Ascending aorta (tissue), 2 donors: ENCODE measurements at regions not wholly inside any gene's neighbourhood (a gene's known extent, or its start where the extent isn't known, plus 50 kb on each side); places are given as distances from the start of the nearest gene placed in this dataset.
A peak's percentile ranks its signal among the peaks of the same experiment; 100 is the strongest.

Source experiments
- DNase-seq, 2 donors: peaks; one replicate each; pipeline ENCODE4 v3.0.0-alpha.2; 2019; ENCODE audit warnings: low spot score in 2 of 2
- H3K27ac ChIP-seq, 2 donors: fragments of 200-600 bp; sonication (generic); one replicate each; pipeline ENCODE4 v1.5.1; 2016 to 2017; ENCODE audit warnings: mild to moderate bottlenecking in 1 of 2
- H3K27me3 ChIP-seq: fragments of 200-600 bp; sonication (generic); one replicate; pipeline ENCODE4 v1.5.1; 2017
- H3K36me3 ChIP-seq, 2 donors: fragments of 200-600 bp; sonication (generic); one replicate each; pipeline ENCODE4 v1.5.1; 2016
- H3K4me1 ChIP-seq, 2 donors: fragments of 200-600 bp; sonication (generic); one replicate each; pipeline ENCODE4 v1.5.1; 2016 to 2017; ENCODE audit warnings: mild to moderate bottlenecking in 1 of 2
- H3K4me3 ChIP-seq, 2 donors: fragments of 200-600 bp; sonication (generic); one replicate each; pipeline ENCODE4 v1.5.1; 2016 to 2017; ENCODE audit warnings: mild to moderate bottlenecking in 1 of 2
- H3K9me3 ChIP-seq, 2 donors: fragments of 200-600 bp; sonication (generic); one replicate each; pipeline ENCODE4 v1.5.1; 2016
- intact Hi-C: fragments of 100-400 bp; cut with DNase I; formaldehyde crosslinking; loops from one replicate; pipeline ENCODE4 v1.15.1; 2023
- TF ChIP-seq, protein P1 (sequence below), 3 experiments: fragments of 200-600 bp in 2 of 3; fragments of 450-650 bp in 1 of 3; sonication (generic) in 2 of 3; IDR thresholded peaks; one replicate each; pipeline ENCODE4 v1.5.1; 2016 to 2019; ENCODE audit warnings: antibody characterized with exemption in 3 of 3, mild to moderate bottlenecking in 1 of 3, moderate library complexity in 1 of 3

DNA sequence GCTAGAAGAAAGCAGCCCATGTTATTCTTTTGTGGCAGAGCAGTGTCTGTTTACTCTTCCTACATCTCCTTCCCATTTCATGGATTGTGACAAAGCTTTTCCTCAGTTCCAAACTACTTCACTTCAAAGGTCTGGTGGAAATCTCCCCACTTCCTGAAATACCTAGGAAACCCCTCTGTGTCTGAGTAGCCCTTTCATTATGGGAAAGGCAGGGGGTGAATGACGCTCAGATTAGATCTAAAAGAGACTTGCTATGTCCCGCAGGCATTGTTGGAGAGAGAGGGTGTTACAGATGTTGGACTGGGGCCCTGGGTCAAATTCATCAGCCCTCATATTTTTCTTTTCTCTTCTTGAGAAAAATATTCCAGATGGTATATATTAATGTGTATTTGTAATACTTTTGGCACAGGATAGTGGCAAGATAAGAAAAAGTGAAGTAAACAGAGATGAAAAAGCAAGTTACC lies 675.0 kb downstream of the IRS1 start:
- H3K4me1 ChIP-seq = no peaks in the 10 kb centered on the region
- no peaks in the 10 kb centered on the region for H3K27me3 ChIP-seq
- TF ChIP-seq, protein P1, sequence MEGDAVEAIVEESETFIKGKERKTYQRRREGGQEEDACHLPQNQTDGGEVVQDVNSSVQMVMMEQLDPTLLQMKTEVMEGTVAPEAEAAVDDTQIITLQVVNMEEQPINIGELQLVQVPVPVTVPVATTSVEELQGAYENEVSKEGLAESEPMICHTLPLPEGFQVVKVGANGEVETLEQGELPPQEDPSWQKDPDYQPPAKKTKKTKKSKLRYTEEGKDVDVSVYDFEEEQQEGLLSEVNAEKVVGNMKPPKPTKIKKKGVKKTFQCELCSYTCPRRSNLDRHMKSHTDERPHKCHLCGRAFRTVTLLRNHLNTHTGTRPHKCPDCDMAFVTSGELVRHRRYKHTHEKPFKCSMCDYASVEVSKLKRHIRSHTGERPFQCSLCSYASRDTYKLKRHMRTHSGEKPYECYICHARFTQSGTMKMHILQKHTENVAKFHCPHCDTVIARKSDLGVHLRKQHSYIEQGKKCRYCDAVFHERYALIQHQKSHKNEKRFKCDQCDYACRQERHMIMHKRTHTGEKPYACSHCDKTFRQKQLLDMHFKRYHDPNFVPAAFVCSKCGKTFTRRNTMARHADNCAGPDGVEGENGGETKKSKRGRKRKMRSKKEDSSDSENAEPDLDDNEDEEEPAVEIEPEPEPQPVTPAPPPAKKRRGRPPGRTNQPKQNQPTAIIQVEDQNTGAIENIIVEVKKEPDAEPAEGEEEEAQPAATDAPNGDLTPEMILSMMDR (IDR thresholded peaks at IDR 0.05) = no peak
- intact Hi-C loops = no loop called here
- H3K36me3 ChIP-seq = no peaks in the 10 kb centered on the region
- no peak overlapping the region for H3K27ac ChIP-seq
- no peak for DNase-seq
- no peak overlapping the region for H3K4me3 ChIP-seq
- no peaks in the 10 kb centered on the region for H3K9me3 ChIP-seq

DNA sequence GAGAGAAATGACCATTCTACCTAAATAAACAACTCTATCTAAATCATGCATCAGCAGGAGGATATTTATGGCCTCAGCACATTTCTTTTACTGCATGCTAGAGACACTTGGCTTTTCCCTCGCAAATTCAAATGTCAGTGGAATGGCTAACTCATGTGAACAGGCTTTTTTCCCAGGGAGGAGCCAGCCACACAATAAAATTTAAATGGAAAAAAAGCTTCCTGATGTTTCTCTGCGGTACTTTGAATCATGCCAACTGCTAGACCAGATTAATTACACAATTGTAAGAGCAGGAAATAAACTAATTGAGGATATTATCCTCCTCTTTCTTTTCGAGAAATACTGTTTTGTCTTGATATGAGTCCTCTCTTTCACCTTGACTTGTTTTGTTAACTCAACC lies 676.3 kb downstream of the IRS1 start:
- no peaks in the 10 kb centered on the region for H3K9me3 ChIP-seq
- intact Hi-C loops = no loop called here
- TF ChIP-seq, protein P1 (IDR thresholded peaks at IDR 0.05) = no peak
- no peak for DNase-seq
- H3K4me1 ChIP-seq = no peaks in the 10 kb centered on the region
- no peaks in the 10 kb centered on the region for H3K27me3 ChIP-seq
- H3K27ac ChIP-seq = no peak overlapping the region
- H3K4me3 ChIP-seq = no peak overlapping the region
- H3K36me3 ChIP-seq = no peaks in the 10 kb centered on the region

DNA sequence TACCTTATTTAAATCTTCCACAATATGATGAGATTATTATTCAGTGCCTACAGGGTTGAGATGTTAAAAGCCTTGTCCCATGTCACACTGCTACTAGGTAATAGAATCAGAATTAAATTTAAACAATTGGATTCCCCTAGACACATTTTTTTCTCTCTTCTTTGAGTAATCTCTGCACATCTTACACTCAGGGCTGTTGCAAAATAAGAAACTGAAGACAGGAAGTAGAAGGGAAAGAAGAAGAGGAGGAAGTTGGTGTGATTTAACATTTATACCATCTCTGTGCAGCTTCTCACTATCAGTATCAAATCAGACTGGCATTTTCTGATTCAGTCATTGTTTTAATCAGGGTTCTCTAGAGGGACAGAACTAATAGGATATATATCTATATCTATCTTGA lies 677.6 kb downstream of the IRS1 start:
- Histone ChIP-seq H3K4me3 (no peak overlapping the region), H3K27me3 (no peaks in the 10 kb centered on the region), H3K36me3 (no peaks in the 10 kb centered on the region), H3K4me1 (no peaks in the 10 kb centered on the region), H3K9me3 (no peaks in the 10 kb centered on the region), H3K27ac (no peak overlapping the region)
- no peak for DNase-seq
- TF ChIP-seq, protein P1 (IDR thresholded peaks at IDR 0.05) = no peak
- intact Hi-C loops = no loop called here

DNA sequence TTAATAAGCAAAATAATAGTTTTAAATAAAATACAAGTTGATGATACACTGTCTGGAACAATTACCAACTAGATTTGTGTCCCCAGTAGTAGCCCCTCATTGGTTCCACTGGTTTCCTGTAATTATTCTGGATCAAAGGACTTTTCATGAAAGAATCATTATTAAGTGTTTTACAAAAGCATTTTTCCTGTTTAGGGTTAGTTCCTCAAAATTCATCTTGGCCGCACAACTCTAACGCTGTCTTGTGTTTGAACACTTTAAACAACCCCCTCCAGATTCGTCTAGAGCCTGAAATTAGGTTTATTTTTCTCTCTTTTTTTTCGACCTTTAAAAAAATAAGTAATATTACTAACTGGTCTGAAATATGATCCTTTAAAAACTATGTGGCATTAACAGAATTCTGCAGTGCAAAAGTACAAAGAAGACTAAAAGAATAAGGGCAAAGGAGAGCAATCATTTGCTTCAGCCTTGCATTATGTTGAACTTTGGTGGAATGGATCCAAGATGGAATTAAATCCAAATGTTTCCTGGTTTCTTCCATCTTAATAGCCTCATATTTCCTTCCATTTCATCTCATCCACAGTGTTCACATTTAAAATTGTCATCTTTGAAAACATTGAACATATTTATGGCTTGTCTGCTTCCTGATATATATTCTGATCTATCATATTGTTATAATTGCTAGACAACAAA lies 678.4 kb downstream of the IRS1 start:
- intact Hi-C loops = no loop called here
- no peaks in the 10 kb centered on the region for H3K36me3 ChIP-seq
- TF ChIP-seq, protein P1 (IDR thresholded peaks at IDR 0.05) = no peak
- H3K27me3 ChIP-seq = no peaks in the 10 kb centered on the region
- no peaks in the 10 kb centered on the region for H3K4me1 ChIP-seq
- no peak for DNase-seq
- no peak overlapping the region for H3K27ac ChIP-seq
- H3K9me3 ChIP-seq = no peaks in the 10 kb centered on the region
- H3K4me3 ChIP-seq = no peak overlapping the region

DNA sequence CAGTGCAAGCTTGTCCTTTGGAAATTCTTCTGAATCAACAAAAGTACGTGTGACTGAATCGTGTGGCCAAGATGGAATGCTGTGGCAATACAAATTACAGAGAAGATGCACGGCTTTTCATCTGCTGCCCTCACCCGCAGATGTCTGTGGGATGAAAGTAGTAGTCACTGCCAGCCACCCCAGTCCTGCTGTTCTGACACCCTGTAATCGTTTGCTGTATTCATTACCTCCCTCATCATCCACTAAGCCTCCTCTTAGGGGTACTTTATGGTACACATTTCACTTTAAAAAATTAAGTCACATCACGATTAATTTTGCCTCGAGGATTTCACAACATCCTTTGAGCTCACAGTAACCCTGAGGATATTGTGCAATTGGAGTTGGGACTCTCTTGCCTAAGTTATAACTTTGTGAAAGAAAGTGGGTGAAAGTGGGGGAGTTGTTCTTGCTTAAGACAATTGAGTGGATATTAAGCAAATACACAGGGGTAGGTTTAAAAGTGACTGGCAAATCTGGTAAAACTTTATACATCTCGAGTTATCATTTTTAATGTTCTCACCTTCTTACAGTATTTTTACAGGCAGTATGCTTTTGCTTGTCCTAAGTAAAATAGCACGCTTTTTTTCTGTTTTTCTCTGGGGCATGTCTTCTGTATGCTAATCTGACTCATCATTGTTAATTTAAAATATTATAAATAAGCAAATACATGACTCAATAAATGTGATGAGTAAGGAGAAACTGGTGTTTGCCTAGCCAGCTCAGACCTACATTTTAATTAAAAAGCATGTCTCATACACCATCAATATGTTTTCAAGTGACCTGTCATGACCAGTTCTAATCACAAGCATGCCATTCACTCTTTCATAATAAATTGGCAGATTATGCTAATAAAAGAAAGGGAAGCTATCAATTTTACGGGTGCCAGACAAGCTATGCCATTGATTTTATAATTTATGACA lies 680.9 kb downstream of the IRS1 start:
- no peak for DNase-seq
- TF ChIP-seq, protein P1 (IDR thresholded peaks at IDR 0.05) = no peak

More for the DNA sequence above, 680.9 kb downstream of the IRS1 start:
- Histone ChIP-seq H3K9me3 (no peaks in the 10 kb centered on the region), H3K27ac (peak overlapping the region in 1 of 2 donors; percentile 12), H3K27me3 (no peaks in the 10 kb centered on the region), H3K36me3 (no peaks in the 10 kb centered on the region), H3K4me1 (peaks cover 0 to 3% of the 10 kb centered on the region in 2 donors), H3K4me3 (peak overlapping the region in 1 of 2 donors; percentile 4)
- intact Hi-C loops = loop anchor here (5.0 to 10.0 kb wide), 2 partner anchors 606 to 684 kb away; no protein-coding TSS in a partner anchor
